Gastrocnemius medialis (tissue), 4 donors: ENCODE measurements at regions not wholly inside any gene's neighbourhood (a gene's known extent, or its start where the extent isn't known, plus 50 kb on each side); places are given as distances from the start of the nearest gene placed in this dataset.

Experiments
- POLR2A ChIP-seq, 2 donors: fragments of 450-650 bp; IDR thresholded peaks; one replicate each; pipeline ENCODE4 v1.6.1; 2017; ENCODE audit warnings: antibody characterized with exemption in 2 of 2, mild to moderate bottlenecking in 2 of 2, moderate library complexity in 2 of 2
- TF ChIP-seq, protein P1 (sequence below), 5 experiments: fragments of 450-650 bp in 3 of 5; fragments of 200-600 bp in 2 of 5; sonication (generic) in 2 of 5; IDR thresholded peaks in 4 of 5; conservative IDR thresholded peaks in 1 of 5; 1 replicate in 4 of 5; 2 replicates in 1 of 5; pipeline ENCODE4 v1.5.1; 2016 to 2019; ENCODE audit warnings: antibody characterized with exemption in 5 of 5, mild to moderate bottlenecking in 3 of 5, moderate library complexity in 3 of 5

- TF ChIP-seq, protein P1, sequence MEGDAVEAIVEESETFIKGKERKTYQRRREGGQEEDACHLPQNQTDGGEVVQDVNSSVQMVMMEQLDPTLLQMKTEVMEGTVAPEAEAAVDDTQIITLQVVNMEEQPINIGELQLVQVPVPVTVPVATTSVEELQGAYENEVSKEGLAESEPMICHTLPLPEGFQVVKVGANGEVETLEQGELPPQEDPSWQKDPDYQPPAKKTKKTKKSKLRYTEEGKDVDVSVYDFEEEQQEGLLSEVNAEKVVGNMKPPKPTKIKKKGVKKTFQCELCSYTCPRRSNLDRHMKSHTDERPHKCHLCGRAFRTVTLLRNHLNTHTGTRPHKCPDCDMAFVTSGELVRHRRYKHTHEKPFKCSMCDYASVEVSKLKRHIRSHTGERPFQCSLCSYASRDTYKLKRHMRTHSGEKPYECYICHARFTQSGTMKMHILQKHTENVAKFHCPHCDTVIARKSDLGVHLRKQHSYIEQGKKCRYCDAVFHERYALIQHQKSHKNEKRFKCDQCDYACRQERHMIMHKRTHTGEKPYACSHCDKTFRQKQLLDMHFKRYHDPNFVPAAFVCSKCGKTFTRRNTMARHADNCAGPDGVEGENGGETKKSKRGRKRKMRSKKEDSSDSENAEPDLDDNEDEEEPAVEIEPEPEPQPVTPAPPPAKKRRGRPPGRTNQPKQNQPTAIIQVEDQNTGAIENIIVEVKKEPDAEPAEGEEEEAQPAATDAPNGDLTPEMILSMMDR (IDR thresholded peaks at IDR 0.05 in 4 of 5, conservative IDR thresholded peaks at IDR 0.05 in 1 of 5), result no peak
- no peak for TF ChIP-seq POLR2A (IDR thresholded peaks at IDR 0.05)
These were observed 52.8 kb upstream of the SLC35F5 start for GRCh38 chr2:113809076-113809736.
